ENCODE measurements at regions not wholly inside any gene's neighbourhood (a gene's known extent, or its start where the extent isn't known, plus 50 kb on each side); places are given as distances from the start of the nearest gene placed in this dataset.

DNA sequence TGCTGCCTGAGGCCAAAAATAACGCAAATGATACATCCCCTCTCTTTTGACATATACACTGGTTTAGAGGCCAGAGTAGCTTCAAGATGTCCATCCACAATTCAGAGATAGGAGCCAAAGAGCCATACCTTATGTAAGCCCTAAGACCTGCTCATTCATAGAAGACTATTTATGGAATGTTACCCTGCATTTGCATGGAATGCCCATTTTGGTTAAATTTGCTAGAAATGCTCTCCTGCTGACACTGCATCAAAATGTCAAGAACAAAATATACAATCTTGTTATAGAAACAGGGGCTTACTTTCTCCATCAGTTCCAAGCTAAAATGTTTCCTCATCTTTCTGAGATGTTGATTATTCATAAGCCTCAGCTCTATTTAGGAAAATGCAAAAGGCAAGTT, 183.3 kb upstream of the CDKN3 start:
- DNase-seq = peak; percentile 41

DNA sequence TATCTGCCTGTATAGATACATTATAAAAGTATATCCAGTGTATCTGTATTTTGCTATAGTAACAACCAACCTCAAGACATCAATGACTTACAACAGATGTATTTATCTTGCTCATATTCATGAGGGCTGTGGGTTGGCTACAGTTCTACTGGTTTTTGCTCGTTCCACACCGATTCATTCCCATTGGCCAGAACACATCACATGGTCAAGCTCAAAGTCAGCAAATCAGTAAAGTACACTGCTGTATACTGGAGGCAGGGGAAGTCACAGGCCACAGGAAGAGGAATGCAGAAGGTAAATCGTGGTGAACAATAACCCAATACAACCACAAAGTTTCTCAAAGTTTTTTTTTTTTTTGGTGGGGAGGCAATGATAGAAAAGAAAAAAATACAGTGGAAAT, 180.0 kb upstream of the CDKN3 start:
- no peak for DNase-seq

- peak; percentile 23 for DNase-seq
Measured at GRCh38 chr14:54219261-54220070, 177.3 kb upstream of the CDKN3 start.

DNA sequence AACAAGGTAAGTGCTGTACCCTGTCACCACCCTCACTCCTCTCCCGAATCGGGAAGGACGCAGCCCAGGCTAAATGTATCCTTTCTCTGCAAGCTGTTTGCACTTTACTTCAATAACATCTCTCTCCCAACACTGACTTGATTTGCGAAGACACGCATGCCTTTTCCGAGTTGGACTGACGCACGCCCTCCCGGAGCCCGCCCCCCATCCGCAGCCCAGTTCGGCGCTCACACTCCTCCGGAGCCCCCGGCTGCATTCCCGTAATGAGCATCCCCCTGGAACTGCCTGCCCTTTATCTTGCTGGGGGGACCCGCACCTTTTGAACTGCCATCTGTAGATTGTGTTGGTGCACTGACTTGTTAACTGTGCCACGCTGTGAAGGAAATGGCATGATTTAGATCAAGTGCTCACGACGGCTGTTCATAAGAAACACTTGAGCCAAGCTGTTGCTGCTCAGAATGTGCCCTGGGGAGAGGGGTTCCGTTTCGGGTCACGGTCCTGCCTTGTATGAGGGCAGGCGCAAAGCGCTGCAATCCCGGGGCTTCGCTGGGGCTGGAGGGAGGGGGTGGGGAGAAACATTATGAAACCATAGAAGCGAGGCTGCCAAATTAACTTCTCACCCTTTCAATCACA, 176.6 kb upstream of the CDKN3 start:
- no peak for DNase-seq

DNA sequence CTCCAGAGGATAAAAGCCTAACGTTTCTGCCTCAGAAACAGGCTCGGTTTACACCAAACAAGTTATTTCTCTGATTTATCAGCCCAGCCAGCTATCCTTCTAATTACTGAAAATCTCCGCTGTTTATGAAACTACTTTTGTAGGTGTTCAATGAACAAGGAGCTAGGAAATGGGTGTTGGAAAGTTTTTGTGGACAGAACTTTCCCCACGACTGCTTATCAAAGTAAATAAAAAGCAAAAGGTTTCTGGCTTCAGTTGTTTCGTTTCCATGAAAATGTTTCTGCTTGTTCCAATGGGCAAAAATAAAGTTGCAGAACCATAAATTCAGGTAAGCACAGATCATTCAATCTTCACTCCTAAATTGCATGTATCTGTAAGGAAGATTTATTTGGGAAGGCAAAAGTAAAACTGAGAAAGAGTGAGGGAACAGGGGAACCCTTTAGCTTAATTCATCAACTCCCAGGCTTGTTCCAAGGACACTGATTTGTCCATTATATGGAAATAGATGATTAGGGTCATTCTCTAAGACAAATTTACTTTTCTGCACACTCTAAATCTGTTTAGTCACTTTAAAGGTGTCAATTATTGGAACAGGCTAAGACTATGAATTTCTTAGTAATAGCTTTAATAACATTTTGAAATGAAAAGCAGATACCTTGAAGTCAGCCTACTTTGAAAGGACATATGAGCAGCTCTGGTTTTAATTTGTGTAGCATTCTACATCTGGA, 175.9 kb upstream of the CDKN3 start:
- DNase-seq = no peak

DNA sequence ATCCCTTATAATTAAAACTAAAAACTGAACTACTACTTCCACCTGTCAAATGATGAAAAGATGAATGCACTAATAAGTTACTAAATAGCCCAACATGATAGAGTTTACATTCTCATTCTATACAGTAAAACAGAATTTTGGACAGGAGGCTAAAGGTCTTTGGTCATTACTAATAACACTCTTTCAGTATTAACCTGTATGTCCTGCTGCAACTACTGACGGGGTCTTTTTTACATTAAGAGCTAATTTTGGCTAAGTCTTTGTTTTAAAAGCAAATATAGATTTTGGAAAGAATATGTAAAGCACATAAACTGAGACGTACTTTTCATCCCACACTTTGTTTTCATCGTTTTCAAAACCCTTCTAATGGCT, 175.4 kb upstream of the CDKN3 start:
- no peak for DNase-seq

- no peak for DNase-seq
Measured at GRCh38 chr14:54221971-54222370, 174.8 kb upstream of the CDKN3 start.

- DNase-seq = peak; percentile 35
Measured at GRCh38 chr14:54223831-54224402, 172.9 kb upstream of the CDKN3 start.

GRCh38 chr14:54225457-54226060, 171.2 kb upstream of the CDKN3 start:
- no peak for DNase-seq

GRCh38 chr14:54226103-54226502, 170.7 kb upstream of the CDKN3 start:
- DNase-seq = peak; percentile 59

DNA sequence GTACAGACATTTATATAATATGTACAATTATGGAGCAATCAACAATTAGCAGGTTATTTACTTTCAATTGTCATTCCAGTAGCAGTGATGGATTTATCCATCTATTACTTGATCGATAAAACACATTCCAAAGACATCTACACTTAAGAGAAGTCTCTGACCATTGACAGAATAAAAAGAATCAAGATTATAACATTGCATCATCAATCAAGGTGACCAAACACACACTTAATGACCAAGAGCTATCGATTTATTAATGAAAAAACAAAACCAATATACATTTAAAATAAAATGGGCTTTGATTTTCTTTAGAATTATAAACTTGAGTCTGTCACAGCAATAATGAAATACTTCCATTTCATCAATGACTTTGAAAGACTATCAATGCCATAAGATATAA, 170.2 kb upstream of the CDKN3 start:
- no peak for DNase-seq

DNA sequence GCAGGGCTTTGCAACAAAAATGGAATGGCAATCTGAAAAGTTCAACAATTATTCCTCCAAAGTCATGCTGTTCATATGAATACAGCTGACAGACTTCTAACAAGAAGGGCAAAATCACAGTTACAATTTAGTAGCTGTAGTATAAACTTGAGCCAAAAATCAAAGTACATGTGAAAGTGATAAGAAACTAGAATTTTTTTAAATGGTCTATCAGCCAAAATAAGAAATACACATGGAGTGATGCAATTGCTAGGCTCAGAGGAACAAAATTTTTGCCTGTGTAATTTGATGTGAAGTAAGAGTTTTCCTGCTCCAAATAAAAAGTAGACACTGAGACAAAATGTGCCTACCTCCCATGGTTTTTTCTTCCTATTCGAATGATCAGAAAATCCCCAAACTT, 167.7 kb upstream of the CDKN3 start:
- DNase-seq = no peak

DNA sequence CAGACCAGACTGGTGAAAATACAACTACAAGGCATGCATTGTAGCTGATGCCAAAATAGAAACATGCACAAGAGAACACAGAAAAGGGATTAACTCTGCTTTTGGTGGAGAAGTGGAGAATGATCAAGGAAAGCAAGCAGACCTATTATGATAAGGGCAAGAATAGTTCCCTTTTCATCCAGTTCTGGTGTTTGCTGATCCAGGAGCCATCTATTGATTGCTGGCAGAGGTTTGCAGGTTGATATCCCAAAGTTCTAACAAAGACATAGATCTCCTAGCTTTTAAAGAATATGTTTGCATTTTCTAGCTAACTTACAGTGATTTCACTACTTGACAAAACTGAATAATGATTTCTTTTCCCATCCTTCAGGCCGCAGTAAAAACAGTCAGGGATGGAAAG, 166.2 kb upstream of the CDKN3 start:
- DNase-seq = no peak

DNA sequence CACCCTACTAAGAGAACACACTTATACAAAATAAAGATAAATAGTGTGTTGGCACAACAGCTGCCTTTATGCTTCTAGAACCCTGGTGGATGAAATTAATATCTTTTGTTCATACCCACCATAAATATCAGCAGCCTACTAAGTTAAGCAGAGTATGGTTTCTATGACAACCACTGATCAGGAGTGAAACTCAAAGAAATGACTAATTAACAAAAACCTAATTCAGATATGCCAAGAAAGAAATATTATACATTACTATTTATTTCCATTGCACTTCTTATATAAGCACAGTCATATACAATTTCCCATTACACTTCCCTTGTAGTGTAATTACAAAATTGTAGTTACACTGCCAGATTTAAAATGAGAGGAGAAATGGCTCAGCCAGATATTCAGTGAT, 164.1 kb upstream of the CDKN3 start:
- no peak for DNase-seq

GRCh38 chr14:54241517-54241916, 155.3 kb upstream of the CDKN3 start:
- DNase-seq = no peak

DNA sequence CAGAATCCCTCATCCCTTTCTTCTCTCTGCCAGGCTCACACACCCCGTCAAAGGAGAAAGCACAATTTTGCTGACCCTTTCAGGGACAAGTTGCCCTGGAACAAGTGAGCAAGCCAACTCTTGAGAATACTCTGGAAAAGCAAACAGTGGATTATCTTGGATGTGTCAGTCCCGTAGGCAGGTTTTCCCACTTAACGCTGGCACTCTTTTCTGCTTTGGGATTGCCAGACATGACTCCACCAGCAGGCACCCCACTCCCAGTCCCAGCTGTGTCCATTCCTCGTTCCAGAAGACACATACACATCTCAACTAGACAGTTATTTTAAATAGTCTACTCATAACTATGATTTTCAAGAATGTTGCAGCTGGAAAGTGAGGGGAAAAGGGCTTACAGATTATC, 145.5 kb upstream of the CDKN3 start:
- no peak for DNase-seq

DNA sequence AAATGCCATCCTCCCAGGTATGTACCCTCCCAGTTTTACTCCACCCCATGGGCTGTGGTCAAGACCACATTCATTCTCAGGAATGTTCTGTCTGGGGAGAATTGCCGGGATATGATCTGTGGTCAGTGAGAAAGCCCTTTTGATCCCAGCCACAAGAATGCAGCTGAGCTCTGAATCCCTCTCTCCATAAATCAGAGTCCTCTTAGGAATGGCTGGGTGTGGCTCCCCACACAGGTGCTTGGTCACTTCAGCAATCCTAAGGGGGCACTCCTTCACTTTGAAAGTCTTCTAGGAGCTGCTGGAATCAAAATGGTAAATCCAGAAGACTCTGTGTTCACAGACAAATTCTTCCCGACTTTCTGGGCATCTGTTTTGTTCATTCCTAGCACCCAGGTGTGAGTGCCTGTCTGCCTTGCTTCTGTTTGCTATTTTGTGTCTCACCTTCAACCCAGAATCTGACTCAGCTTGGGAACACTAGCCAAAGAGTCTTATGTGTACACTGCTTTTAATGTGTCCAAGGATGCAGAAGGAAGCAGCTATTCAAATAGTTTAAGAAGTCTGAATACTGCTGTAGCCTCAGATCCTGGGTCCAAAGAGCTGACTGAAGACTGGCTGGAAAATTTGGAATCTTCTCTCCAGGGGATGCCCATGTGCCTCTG, 144.6 kb upstream of the CDKN3 start:
- DNase-seq = peak; percentile 75

GRCh38 chr14:54253195-54253947, 143.4 kb upstream of the CDKN3 start:
- DNase-seq = peak; percentile 90

GRCh38 chr14:54256156-54256555, 140.7 kb upstream of the CDKN3 start:
- DNase-seq = no peak

DNA sequence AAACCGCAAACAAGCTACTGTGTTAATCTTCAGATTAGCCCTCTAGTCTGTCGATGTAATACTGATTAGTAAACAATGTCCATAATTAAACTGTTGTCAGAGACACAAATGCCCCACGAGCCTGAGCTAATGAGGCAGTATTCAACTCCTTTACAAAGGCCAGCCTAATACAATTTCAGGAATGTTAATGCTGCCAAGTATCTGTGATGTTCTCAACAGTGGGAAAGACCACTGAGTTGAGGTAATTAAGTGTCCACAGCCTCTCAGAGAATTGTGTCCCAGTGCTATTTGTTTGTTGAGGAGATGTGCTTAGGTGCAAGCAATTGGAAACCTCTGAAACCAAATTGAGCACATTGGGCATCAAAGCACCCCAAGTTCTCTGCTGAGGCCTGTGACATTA, 139.4 kb upstream of the CDKN3 start:
- DNase-seq = no peak

DNA sequence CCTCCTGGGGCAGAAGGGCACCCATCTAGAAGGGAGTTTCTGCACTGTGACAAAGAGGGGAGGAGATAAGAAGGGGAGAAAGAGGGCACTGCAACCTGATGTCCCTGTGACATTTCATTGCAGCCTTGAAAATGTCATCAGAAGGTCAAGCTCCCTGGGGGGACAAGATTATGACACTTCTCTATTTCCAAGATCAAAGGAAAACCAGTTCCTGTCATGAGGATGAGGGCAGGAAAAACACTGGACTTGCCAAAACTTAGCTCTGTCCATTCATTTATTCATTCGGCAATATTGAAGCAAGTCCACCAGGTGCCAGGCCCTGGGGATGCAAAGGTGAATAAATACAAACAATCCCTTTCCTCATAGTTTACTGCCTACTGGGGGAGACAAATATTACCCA, 138.4 kb upstream of the CDKN3 start:
- DNase-seq = no peak

DNA sequence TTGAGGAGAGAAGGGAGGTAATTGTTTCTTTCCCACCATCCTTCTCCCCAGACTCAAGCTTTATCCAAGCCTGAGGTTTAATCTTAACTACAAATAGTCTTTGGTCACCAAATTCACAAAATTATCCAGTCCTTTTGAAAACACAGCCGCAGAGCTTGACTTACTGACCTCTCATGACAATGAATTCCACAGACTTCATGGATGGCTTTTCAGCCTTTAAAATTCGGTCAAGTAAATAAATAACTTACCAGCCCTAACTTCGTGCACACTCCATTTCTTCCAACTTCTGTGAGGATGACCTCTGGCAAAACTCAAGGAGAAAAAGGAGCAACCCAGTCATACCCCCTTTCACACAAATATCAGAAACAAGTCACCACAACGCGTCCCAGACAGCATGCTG, 137.0 kb upstream of the CDKN3 start:
- no peak for DNase-seq
